ENCODE measurements at regions not wholly inside any gene's neighbourhood (a gene's known extent, or its start where the extent isn't known, plus 50 kb on each side); places are given as distances from the start of the nearest gene placed in this dataset.
"Not testable (repeated sequence)": the region's sequence is repeated elsewhere in the genome, so short reads cannot be mapped to it uniquely, and the experiment has no call there.

- Histone ChIP-seq H3K4me3 (ENCODE audit: low read depth, low read length) (no peak overlapping the region), H3K4me1 (ENCODE audit: control insufficient read depth, insufficient read depth, low read length) (peaks cover 4% of the 10 kb centered on the region), H3K36me3 (ENCODE audit: control insufficient read depth, insufficient read depth, low read length) (no peaks in the 10 kb centered on the region), H3K9ac (ENCODE audit: low read length) (no peak overlapping the region), H3K9me3 (ENCODE audit: control insufficient read depth, insufficient read depth, low read depth, low read length) (no peaks in the 10 kb centered on the region), H3K27me3 (ENCODE audit: control insufficient read depth, insufficient read depth, low read length) (no peaks in the 10 kb centered on the region), H3K27ac (ENCODE audit: low read depth, low read length) (no peak overlapping the region)
These were observed 420.1 kb downstream of the ZNF674 start for GRCh38 chrX:46125111-46125510.

GRCh38 chrX:46117234-46117633 is 428.0 kb downstream of the ZNF674 start:
- H3K4me3 ChIP-seq (ENCODE audit: low read depth, low read length) = no peak overlapping the region
- H3K9me3 ChIP-seq (ENCODE audit: control insufficient read depth, insufficient read depth, low read depth, low read length) = peaks cover 4% of the 10 kb centered on the region; the same call in 1 of the 2 replicates

GRCh38 chrX:46087310-46087709 is 457.9 kb downstream of the ZNF674 start:
- H3K4me3 ChIP-seq (ENCODE audit: low read depth, low read length); H3K36me3 ChIP-seq (ENCODE audit: control insufficient read depth, insufficient read depth, low read length); H3K9ac ChIP-seq (ENCODE audit: low read length); H3K4me1 ChIP-seq (ENCODE audit: control insufficient read depth, insufficient read depth, low read length); H3K27ac ChIP-seq (ENCODE audit: low read depth, low read length); H3K27me3 ChIP-seq (ENCODE audit: control insufficient read depth, insufficient read depth, low read length): not testable (repeated sequence)
- peaks cover 19% of the 10 kb centered on the region for H3K9me3 ChIP-seq (ENCODE audit: control insufficient read depth, insufficient read depth, low read depth, low read length)

More at GRCh38 chrX:46117234-46117633, 428.0 kb downstream of the ZNF674 start:
- 0 out of 2 replicates have a peak, but pooled peaks cover 6% of the 10 kb centered on the region for H3K4me1 ChIP-seq (ENCODE audit: control insufficient read depth, insufficient read depth, low read length)
- no peaks in the 10 kb centered on the region for H3K36me3 ChIP-seq (ENCODE audit: control insufficient read depth, insufficient read depth, low read length)
- H3K27ac ChIP-seq (ENCODE audit: low read depth, low read length) = no peak overlapping the region
- H3K27me3 ChIP-seq (ENCODE audit: control insufficient read depth, insufficient read depth, low read length) = no peaks in the 10 kb centered on the region
- H3K9ac ChIP-seq (ENCODE audit: low read length) = no peak overlapping the region

GRCh38 chrX:46080121-46080520 is 465.1 kb downstream of the ZNF674 start:
- not testable (repeated sequence) for H3K4me3 ChIP-seq (ENCODE audit: low read depth, low read length); H3K36me3 ChIP-seq (ENCODE audit: control insufficient read depth, insufficient read depth, low read length); H3K27ac ChIP-seq (ENCODE audit: low read depth, low read length); H3K4me1 ChIP-seq (ENCODE audit: control insufficient read depth, insufficient read depth, low read length); H3K27me3 ChIP-seq (ENCODE audit: control insufficient read depth, insufficient read depth, low read length); H3K9ac ChIP-seq (ENCODE audit: low read length)
- H3K9me3 ChIP-seq (ENCODE audit: control insufficient read depth, insufficient read depth, low read depth, low read length) = peaks cover 16% of the 10 kb centered on the region

- Histone ChIP-seq H3K4me1 (ENCODE audit: control insufficient read depth, insufficient read depth, low read length) (no peaks in the 10 kb centered on the region), H3K9ac (ENCODE audit: low read length) (no peak overlapping the region), H3K9me3 (ENCODE audit: control insufficient read depth, insufficient read depth, low read depth, low read length) (peaks cover 5% of the 10 kb centered on the region), H3K27ac (ENCODE audit: low read depth, low read length) (no peak overlapping the region), H3K27me3 (ENCODE audit: control insufficient read depth, insufficient read depth, low read length) (no peaks in the 10 kb centered on the region), H3K4me3 (ENCODE audit: low read depth, low read length) (no peak overlapping the region), H3K36me3 (ENCODE audit: control insufficient read depth, insufficient read depth, low read length) (no peaks in the 10 kb centered on the region)
These were observed 472.4 kb downstream of the ZNF674 start for GRCh38 chrX:46072791-46073190.

GRCh38 chrX:46072372-46072771 is 472.8 kb downstream of the ZNF674 start:
- Histone ChIP-seq H3K4me3 (ENCODE audit: low read depth, low read length) (no peak overlapping the region), H3K9ac (ENCODE audit: low read length) (no peak overlapping the region), H3K27me3 (ENCODE audit: control insufficient read depth, insufficient read depth, low read length) (no peaks in the 10 kb centered on the region), H3K27ac (ENCODE audit: low read depth, low read length) (no peak overlapping the region), H3K9me3 (ENCODE audit: control insufficient read depth, insufficient read depth, low read depth, low read length) (peaks cover 8% of the 10 kb centered on the region), H3K4me1 (ENCODE audit: control insufficient read depth, insufficient read depth, low read length) (no peaks in the 10 kb centered on the region), H3K36me3 (ENCODE audit: control insufficient read depth, insufficient read depth, low read length) (no peaks in the 10 kb centered on the region)

GRCh38 chrX:46070421-46070820 is 474.8 kb downstream of the ZNF674 start:
- no peaks in the 10 kb centered on the region for H3K4me1 ChIP-seq (ENCODE audit: control insufficient read depth, insufficient read depth, low read length)
- H3K27ac ChIP-seq (ENCODE audit: low read depth, low read length) = no peak overlapping the region
- H3K9ac ChIP-seq (ENCODE audit: low read length) = no peak overlapping the region
- H3K4me3 ChIP-seq (ENCODE audit: low read depth, low read length) = no peak overlapping the region
- peaks cover 9% of the 10 kb centered on the region for H3K9me3 ChIP-seq (ENCODE audit: control insufficient read depth, insufficient read depth, low read depth, low read length)
- no peaks in the 10 kb centered on the region for H3K36me3 ChIP-seq (ENCODE audit: control insufficient read depth, insufficient read depth, low read length)
- H3K27me3 ChIP-seq (ENCODE audit: control insufficient read depth, insufficient read depth, low read length) = no peaks in the 10 kb centered on the region

- no peaks in the 10 kb centered on the region for H3K4me1 ChIP-seq (ENCODE audit: control insufficient read depth, insufficient read depth, low read length)
- H3K9me3 ChIP-seq (ENCODE audit: control insufficient read depth, insufficient read depth, low read depth, low read length) = peaks cover 22% of the 10 kb centered on the region
- H3K9ac ChIP-seq (ENCODE audit: low read length) = no peak overlapping the region
- no peaks in the 10 kb centered on the region for H3K27me3 ChIP-seq (ENCODE audit: control insufficient read depth, insufficient read depth, low read length)
- H3K27ac ChIP-seq (ENCODE audit: low read depth, low read length) = no peak overlapping the region
- no peaks in the 10 kb centered on the region for H3K36me3 ChIP-seq (ENCODE audit: control insufficient read depth, insufficient read depth, low read length)
- H3K4me3 ChIP-seq (ENCODE audit: low read depth, low read length) = no peak overlapping the region
These were observed 485.9 kb downstream of the ZNF674 start for GRCh38 chrX:46059316-46059715.

- Histone ChIP-seq H3K9me3 (ENCODE audit: control insufficient read depth, insufficient read depth, low read depth, low read length) (peaks cover 22% of the 10 kb centered on the region), H3K27ac (ENCODE audit: low read depth, low read length) (no peak overlapping the region), H3K9ac (ENCODE audit: low read length) (no peak overlapping the region), H3K4me1 (ENCODE audit: control insufficient read depth, insufficient read depth, low read length) (no peaks in the 10 kb centered on the region), H3K36me3 (ENCODE audit: control insufficient read depth, insufficient read depth, low read length) (no peaks in the 10 kb centered on the region), H3K4me3 (ENCODE audit: low read depth, low read length) (no peak overlapping the region), H3K27me3 (ENCODE audit: control insufficient read depth, insufficient read depth, low read length) (no peaks in the 10 kb centered on the region)
These were observed 500.7 kb downstream of the ZNF674 start for GRCh38 chrX:46044486-46044885.

- H3K9ac ChIP-seq (ENCODE audit: low read length) = no peak overlapping the region
- H3K4me1 ChIP-seq (ENCODE audit: control insufficient read depth, insufficient read depth, low read length) = no peaks in the 10 kb centered on the region
- H3K27ac ChIP-seq (ENCODE audit: low read depth, low read length) = no peak overlapping the region
- no peaks in the 10 kb centered on the region for H3K27me3 ChIP-seq (ENCODE audit: control insufficient read depth, insufficient read depth, low read length)
- H3K9me3 ChIP-seq (ENCODE audit: control insufficient read depth, insufficient read depth, low read depth, low read length) = peaks cover 19% of the 10 kb centered on the region
- no peaks in the 10 kb centered on the region for H3K36me3 ChIP-seq (ENCODE audit: control insufficient read depth, insufficient read depth, low read length)
- no peak overlapping the region for H3K4me3 ChIP-seq (ENCODE audit: low read depth, low read length)
These were observed 505.2 kb downstream of the ZNF674 start for GRCh38 chrX:46040001-46040400.

- H3K36me3 ChIP-seq (ENCODE audit: control insufficient read depth, insufficient read depth, low read length) = no peaks in the 10 kb centered on the region
- H3K27me3 ChIP-seq (ENCODE audit: control insufficient read depth, insufficient read depth, low read length) = no peaks in the 10 kb centered on the region
- peaks cover 19% of the 10 kb centered on the region for H3K9me3 ChIP-seq (ENCODE audit: control insufficient read depth, insufficient read depth, low read depth, low read length)
- H3K9ac ChIP-seq (ENCODE audit: low read length) = no peak overlapping the region
- no peaks in the 10 kb centered on the region for H3K4me1 ChIP-seq (ENCODE audit: control insufficient read depth, insufficient read depth, low read length)
- H3K4me3 ChIP-seq (ENCODE audit: low read depth, low read length) = no peak overlapping the region
- H3K27ac ChIP-seq (ENCODE audit: low read depth, low read length) = no peak overlapping the region
These were observed 505.7 kb downstream of the ZNF674 start for GRCh38 chrX:46039526-46039925.

GRCh38 chrX:46036508-46036907 is 508.7 kb downstream of the ZNF674 start:
- H3K27me3 ChIP-seq (ENCODE audit: control insufficient read depth, insufficient read depth, low read length) = no peaks in the 10 kb centered on the region
- no peak overlapping the region for H3K9ac ChIP-seq (ENCODE audit: low read length)
- H3K36me3 ChIP-seq (ENCODE audit: control insufficient read depth, insufficient read depth, low read length) = no peaks in the 10 kb centered on the region
- no peak overlapping the region for H3K4me3 ChIP-seq (ENCODE audit: low read depth, low read length)
- H3K27ac ChIP-seq (ENCODE audit: low read depth, low read length) = no peak overlapping the region
- H3K4me1 ChIP-seq (ENCODE audit: control insufficient read depth, insufficient read depth, low read length) = no peaks in the 10 kb centered on the region
- peaks cover 17% of the 10 kb centered on the region for H3K9me3 ChIP-seq (ENCODE audit: control insufficient read depth, insufficient read depth, low read depth, low read length)

Data from HUES6 (cell line).